ENCODE measurements at regions not wholly inside any gene's neighbourhood (a gene's known extent, or its start where the extent isn't known, plus 50 kb on each side); places are given as distances from the start of the nearest gene placed in this dataset.

- TF ChIP-seq RAD21 (conservative IDR thresholded peaks at IDR 0.05 in 1 of 2, IDR thresholded peaks at IDR 0.05 in 1 of 2) (no peak), CTCF (IDR thresholded peaks at IDR 0.05) (no peak), MAX (IDR thresholded peaks at IDR 0.05) (no peak), FOSL2 (IDR thresholded peaks at IDR 0.05) (no peak), FOSL2 (CRISPR knock-in tag; IDR thresholded peaks at IDR 0.05) (no peak), TP53 (CRISPR knock-in tag; IDR thresholded peaks at IDR 0.05) (no peak), CHD4 (IDR thresholded peaks at IDR 0.05; ENCODE audit: borderline replicate concordance) (no peak), SREBF2 (IDR thresholded peaks at IDR 0.05) (no peak), POLR2AphosphoS2 (conservative IDR thresholded peaks at IDR 0.05; ENCODE audit: low read length) (no peak), POLR2A (IDR thresholded peaks at IDR 0.05; ENCODE audit: low read length) (no peak), HDAC2 (IDR thresholded peaks at IDR 0.05) (no peak), HOXB13 (CRISPR knock-in tag; IDR thresholded peaks at IDR 0.05; ENCODE audit: low read depth) (no peak)
- TF ChIP-seq, protein P1, sequence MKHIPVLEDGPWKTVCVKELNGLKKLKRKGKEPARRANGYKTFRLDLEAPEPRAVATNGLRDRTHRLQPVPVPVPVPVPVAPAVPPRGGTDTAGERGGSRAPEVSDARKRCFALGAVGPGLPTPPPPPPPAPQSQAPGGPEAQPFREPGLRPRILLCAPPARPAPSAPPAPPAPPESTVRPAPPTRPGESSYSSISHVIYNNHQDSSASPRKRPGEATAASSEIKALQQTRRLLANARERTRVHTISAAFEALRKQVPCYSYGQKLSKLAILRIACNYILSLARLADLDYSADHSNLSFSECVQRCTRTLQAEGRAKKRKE (CRISPR knock-in tag; IDR thresholded peaks at IDR 0.05; ENCODE audit: low read depth): no peak
- TF ChIP-seq, protein P2, sequence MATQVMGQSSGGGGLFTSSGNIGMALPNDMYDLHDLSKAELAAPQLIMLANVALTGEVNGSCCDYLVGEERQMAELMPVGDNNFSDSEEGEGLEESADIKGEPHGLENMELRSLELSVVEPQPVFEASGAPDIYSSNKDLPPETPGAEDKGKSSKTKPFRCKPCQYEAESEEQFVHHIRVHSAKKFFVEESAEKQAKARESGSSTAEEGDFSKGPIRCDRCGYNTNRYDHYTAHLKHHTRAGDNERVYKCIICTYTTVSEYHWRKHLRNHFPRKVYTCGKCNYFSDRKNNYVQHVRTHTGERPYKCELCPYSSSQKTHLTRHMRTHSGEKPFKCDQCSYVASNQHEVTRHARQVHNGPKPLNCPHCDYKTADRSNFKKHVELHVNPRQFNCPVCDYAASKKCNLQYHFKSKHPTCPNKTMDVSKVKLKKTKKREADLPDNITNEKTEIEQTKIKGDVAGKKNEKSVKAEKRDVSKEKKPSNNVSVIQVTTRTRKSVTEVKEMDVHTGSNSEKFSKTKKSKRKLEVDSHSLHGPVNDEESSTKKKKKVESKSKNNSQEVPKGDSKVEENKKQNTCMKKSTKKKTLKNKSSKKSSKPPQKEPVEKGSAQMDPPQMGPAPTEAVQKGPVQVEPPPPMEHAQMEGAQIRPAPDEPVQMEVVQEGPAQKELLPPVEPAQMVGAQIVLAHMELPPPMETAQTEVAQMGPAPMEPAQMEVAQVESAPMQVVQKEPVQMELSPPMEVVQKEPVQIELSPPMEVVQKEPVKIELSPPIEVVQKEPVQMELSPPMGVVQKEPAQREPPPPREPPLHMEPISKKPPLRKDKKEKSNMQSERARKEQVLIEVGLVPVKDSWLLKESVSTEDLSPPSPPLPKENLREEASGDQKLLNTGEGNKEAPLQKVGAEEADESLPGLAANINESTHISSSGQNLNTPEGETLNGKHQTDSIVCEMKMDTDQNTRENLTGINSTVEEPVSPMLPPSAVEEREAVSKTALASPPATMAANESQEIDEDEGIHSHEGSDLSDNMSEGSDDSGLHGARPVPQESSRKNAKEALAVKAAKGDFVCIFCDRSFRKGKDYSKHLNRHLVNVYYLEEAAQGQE (IDR thresholded peaks at IDR 0.05): no peak
These were observed 1002.4 kb upstream of the SEMA6D start for GRCh38 chr15:46714950-46715349.

Data from A549 (cell line).